Naive thymus-derived CD4-positive, alpha-beta T cell (primary cell): ENCODE measurements at regions not wholly inside any gene's neighbourhood (a gene's known extent, or its start where the extent isn't known, plus 50 kb on each side); places are given as distances from the start of the nearest gene placed in this dataset.
"Not testable (repeated sequence)": the region's sequence is repeated elsewhere in the genome, so short reads cannot be mapped to it uniquely, and the experiment has no call there.

ENCODE experiments used
- ATAC-seq: fragments of 150-1000 bp; cut with Tn5 transposase; 2 replicates; pipeline ENCODE4 v1.10.0; 2021; ENCODE audit warnings: mild to moderate bottlenecking, moderate library complexity
- CTCF ChIA-PET: fragments of 350-600 bp; sonication (Branson Sonifier 250); formaldehyde crosslinking; loops from one replicate; lab custom pipeline; 2021; ENCODE audit warnings: antibody characterized with exemption; lab: Charles Lee
- POLR2A ChIA-PET: fragments of 350-600 bp; sonication (Branson Sonifier 250); formaldehyde crosslinking; loops from one replicate; lab custom pipeline; 2021; ENCODE audit warnings: antibody characterized with exemption, inconsistent platforms; lab: Charles Lee
- DNase-seq, 9 donors: peaks; one replicate each; pipeline versions ENCODE4 v3.0.0 to v3.0.0-alpha.2; 2020 to 2022; ENCODE audit warnings: mixed read lengths in 1 of 9
- H3K27ac ChIP-seq: one replicate; pipeline ENCODE4 v1.7.0; 2013; ENCODE audit warnings: mild to moderate bottlenecking, low read depth, low read length, moderate library complexity
- H3K27me3 ChIP-seq, 2 donors: one replicate each; pipeline ENCODE4 v1.7.0; 2013; ENCODE audit warnings: low read length in 2 of 2, mild to moderate bottlenecking in 2 of 2, moderate library complexity in 2 of 2; ENCODE audit not compliant: control insufficient read depth in 2 of 2, insufficient read depth in 2 of 2
- H3K36me3 ChIP-seq, 3 experiments: 1 replicate in 2 of 3; 2 replicates in 1 of 3; pipeline ENCODE4 v1.7.0; 2013; ENCODE audit warnings: low read length in 3 of 3, mild to moderate bottlenecking in 3 of 3, moderate library complexity in 1 of 3; ENCODE audit not compliant: insufficient read depth in 3 of 3, control insufficient read depth in 2 of 3
- H3K4me1 ChIP-seq, 2 donors: one replicate each; pipeline ENCODE4 v1.7.0; 2013; ENCODE audit warnings: low read length in 2 of 2, mild to moderate bottlenecking in 2 of 2, moderate library complexity in 1 of 2; ENCODE audit not compliant: control insufficient read depth in 2 of 2, insufficient read depth in 2 of 2
- H3K4me3 ChIP-seq: 2 replicates; pipeline ENCODE4 v1.7.0; 2013; ENCODE audit warnings: mild to moderate bottlenecking, low read length
- H3K9me3 ChIP-seq, 3 experiments: 1 replicate in 2 of 3; 2 replicates in 1 of 3; pipeline ENCODE4 v1.7.0; 2013; ENCODE audit warnings: low read length in 3 of 3; ENCODE audit not compliant: control insufficient read depth in 2 of 3
- H3K27ac Mint-ChIP-seq, 9 donors: one replicate each; pipeline ENCODE4 v1.8.0; 2020 to 2022; ENCODE audit warnings: mixed read lengths in 9 of 9, mild to moderate bottlenecking in 8 of 9, moderate library complexity in 5 of 9, inconsistent platforms in 2 of 9
- H3K27me3 Mint-ChIP-seq, 5 donors: one replicate each; pipeline ENCODE4 v1.8.0; 2021 to 2022; ENCODE audit warnings: mixed read lengths in 5 of 5, mild to moderate bottlenecking in 1 of 5
- H3K36me3 Mint-ChIP-seq, 5 donors: one replicate each; pipeline ENCODE4 v1.8.0; 2020 to 2022; ENCODE audit warnings: mixed read lengths in 5 of 5, mild to moderate bottlenecking in 3 of 5, inconsistent platforms in 1 of 5
- H3K4me1 Mint-ChIP-seq, 7 donors: one replicate each; pipeline ENCODE4 v1.8.0; 2020 to 2022; ENCODE audit warnings: mixed read lengths in 7 of 7, mild to moderate bottlenecking in 3 of 7, inconsistent platforms in 1 of 7
- H3K4me3 Mint-ChIP-seq, 10 donors: one replicate each; pipeline ENCODE4 v1.8.0; 2020 to 2022; ENCODE audit warnings: mild to moderate bottlenecking in 10 of 10, mixed read lengths in 10 of 10, moderate library complexity in 6 of 10, inconsistent platforms in 2 of 10
- H3K9me3 Mint-ChIP-seq, 11 donors: one replicate each; pipeline ENCODE4 v1.8.0; 2020 to 2022; ENCODE audit warnings: mixed read lengths in 11 of 11, mild to moderate bottlenecking in 4 of 11, inconsistent platforms in 1 of 11, moderate library complexity in 1 of 11
- intact Hi-C, 2 donors: fragments of 100-400 bp; cut with micrococcal nuclease; formaldehyde crosslinking; loops; one replicate each; pipeline ENCODE4 v1.15.1; 2023

GRCh38 chr10:91745090-91745831 lies 53.0 kb upstream of the TNKS2 start:
- peaks cover 30 to 52% (median 38%) of the 10 kb centered on the region in 5 donors for H3K27me3 Mint-ChIP-seq

GRCh38 chr10:91743465-91743864 lies 54.8 kb upstream of the TNKS2 start:
- Mint-ChIP-seq H3K4me3 (no peak overlapping the region), H3K36me3 (peaks cover 0 to 8% (median 0%) of the 10 kb centered on the region in 5 donors), H3K4me1 (no peaks in the 10 kb centered on the region), H3K9me3 (peaks cover 0 to 5% (median 0%) of the 10 kb centered on the region in 11 donors), H3K27me3 (peaks cover 35 to 67% (median 44%) of the 10 kb centered on the region in 5 donors), H3K27ac (no peak overlapping the region)
- DNase-seq (no peak), ATAC-seq (no peak)
- H3K4me1 ChIP-seq: no peaks in the 10 kb centered on the region
- H3K27me3 ChIP-seq: no peaks in the 10 kb centered on the region
- H3K9me3 ChIP-seq: no peaks in the 10 kb centered on the region
- H3K27ac ChIP-seq: no peak overlapping the region
- CTCF ChIA-PET: no interaction called here
- intact Hi-C loops: no loop called here
- no peak overlapping the region for H3K4me3 ChIP-seq
- no peaks in the 10 kb centered on the region for H3K36me3 ChIP-seq
- POLR2A ChIA-PET: interaction anchor here (0.7 kb wide), 1 partner anchor 25 kb away, joined by 4 read pairs; no protein-coding TSS in a partner anchor

More at GRCh38 chr10:91745090-91745831, 53.0 kb upstream of the TNKS2 start:
- intact Hi-C loops: no loop called here
- Histone ChIP-seq H3K27me3 (no peaks in the 10 kb centered on the region), H3K4me3 (no peak overlapping the region), H3K36me3 (no peaks in the 10 kb centered on the region), H3K4me1 (no peaks in the 10 kb centered on the region), H3K9me3 (no peaks in the 10 kb centered on the region), H3K27ac (no peak overlapping the region)
- ATAC-seq: no peak
- Mint-ChIP-seq H3K9me3 (peaks cover 0 to 5% (median 0%) of the 10 kb centered on the region in 11 donors), H3K4me1 (no peaks in the 10 kb centered on the region), H3K36me3 (peaks cover 0 to 8% (median 0%) of the 10 kb centered on the region in 5 donors), H3K27ac (no peak overlapping the region), H3K4me3 (no peak overlapping the region)
- CTCF ChIA-PET: no interaction called here
- DNase-seq: no peak
- POLR2A ChIA-PET: no interaction called here

- H3K27me3 ChIP-seq: no peaks in the 10 kb centered on the region
- ChIA-PET CTCF (no interaction called here), POLR2A (no interaction called here)
- no peaks in the 10 kb centered on the region for H3K36me3 ChIP-seq
- no peak overlapping the region for H3K4me3 ChIP-seq
- no peak overlapping the region for H3K27ac ChIP-seq
- Mint-ChIP-seq H3K36me3 (peaks cover 0 to 8% (median 0%) of the 10 kb centered on the region in 5 donors), H3K27ac (no peak overlapping the region), H3K4me1 (no peaks in the 10 kb centered on the region), H3K4me3 (no peak overlapping the region), H3K9me3 (peaks cover 0 to 5% (median 0%) of the 10 kb centered on the region in 11 donors), H3K27me3 (peaks cover 48 to 73% (median 56%) of the 10 kb centered on the region in 5 donors)
- H3K4me1 ChIP-seq: no peaks in the 10 kb centered on the region
- DNase-seq (no peak), ATAC-seq (no peak)
- no peaks in the 10 kb centered on the region for H3K9me3 ChIP-seq
- intact Hi-C loops: no loop called here
These were observed 56.0 kb upstream of the TNKS2 start for GRCh38 chr10:91742229-91742628.

- intact Hi-C loops: no loop called here
- Mint-ChIP-seq H3K27me3 (peaks cover 54 to 80% (median 62%) of the 10 kb centered on the region in 5 donors), H3K4me3 (no peak overlapping the region), H3K9me3 (peaks cover 0 to 5% (median 0%) of the 10 kb centered on the region in 11 donors), H3K27ac (no peak overlapping the region), H3K36me3 (peaks cover 0 to 8% (median 0%) of the 10 kb centered on the region in 5 donors), H3K4me1 (no peaks in the 10 kb centered on the region)
- Histone ChIP-seq H3K27me3 (no peaks in the 10 kb centered on the region), H3K27ac (no peak overlapping the region), H3K4me3 (no peak overlapping the region), H3K4me1 (no peaks in the 10 kb centered on the region), H3K36me3 (no peaks in the 10 kb centered on the region), H3K9me3 (no peaks in the 10 kb centered on the region)
- ATAC-seq (no peak), DNase-seq (no peak)
- CTCF ChIA-PET: no interaction called here
- POLR2A ChIA-PET: no interaction called here
These were observed 56.9 kb upstream of the TNKS2 start for GRCh38 chr10:91741356-91741755.

GRCh38 chr10:91740353-91740924 lies 57.8 kb upstream of the TNKS2 start:
- no peak for ATAC-seq
- H3K27me3 Mint-ChIP-seq: peaks cover 52 to 74% (median 67%) of the 10 kb centered on the region in 5 donors
- ChIA-PET POLR2A (no interaction called here), CTCF (no interaction called here)
- Histone ChIP-seq H3K9me3 (no peaks in the 10 kb centered on the region), H3K36me3 (no peaks in the 10 kb centered on the region), H3K4me1 (no peaks in the 10 kb centered on the region), H3K27me3 (no peaks in the 10 kb centered on the region), H3K27ac (no peak overlapping the region), H3K4me3 (no peak overlapping the region)
- intact Hi-C loops: no loop called here
- H3K36me3 Mint-ChIP-seq: peaks cover 0 to under 1% (median 0%) of the 10 kb centered on the region in 5 donors
- no peaks in the 10 kb centered on the region for H3K4me1 Mint-ChIP-seq
- H3K27ac Mint-ChIP-seq: no peak overlapping the region
- H3K9me3 Mint-ChIP-seq: peaks cover 0 to 2% (median 0%) of the 10 kb centered on the region in 11 donors
- H3K4me3 Mint-ChIP-seq: no peak overlapping the region
- DNase-seq: no peak

GRCh38 chr10:91732265-91732664 lies 66.0 kb upstream of the TNKS2 start:
- H3K4me3 ChIP-seq, CTCF ChIA-PET, DNase-seq, intact Hi-C loops, H3K4me1 ChIP-seq, H3K27ac Mint-ChIP-seq, H3K4me1 Mint-ChIP-seq, H3K27me3 ChIP-seq, H3K9me3 Mint-ChIP-seq, H3K36me3 ChIP-seq, H3K4me3 Mint-ChIP-seq, H3K9me3 ChIP-seq, ATAC-seq, H3K36me3 Mint-ChIP-seq, H3K27ac ChIP-seq: not testable (repeated sequence)
- POLR2A ChIA-PET: interaction anchor here (0.6 kb wide), 1 partner anchor 127 kb away, joined by 3 read pairs; no protein-coding TSS in a partner anchor
- peaks cover 10 to 38% (median 24%) of the 10 kb centered on the region in 5 donors for H3K27me3 Mint-ChIP-seq
